ENCODE measurements at regions not wholly inside any gene's neighbourhood (a gene's known extent, or its start where the extent isn't known, plus 50 kb on each side); places are given as distances from the start of the nearest gene placed in this dataset.
"Not testable (repeated sequence)": the region's sequence is repeated elsewhere in the genome, so short reads cannot be mapped to it uniquely, and the experiment has no call there.

GRCh38 chr7:4436936-4437335 lies 245.2 kb upstream of the FOXK1 start:
- in situ Hi-C loops (cut with MboI; ENCODE audit: low sequenced_read_pairs), result no loop called here

GRCh38 chr7:4437916-4438315 lies 244.2 kb upstream of the FOXK1 start:
- in situ Hi-C loops (cut with MboI; ENCODE audit: low sequenced_read_pairs), result no loop called here

- in situ Hi-C loops (cut with MboI; ENCODE audit: low sequenced_read_pairs), result no loop called here
Measured at GRCh38 chr7:4438723-4439245, 243.3 kb upstream of the FOXK1 start.

- in situ Hi-C loops (cut with MboI; ENCODE audit: low sequenced_read_pairs), result no loop called here
Measured at GRCh38 chr7:4439444-4439843, 242.7 kb upstream of the FOXK1 start.

- in situ Hi-C loops (cut with MboI; ENCODE audit: low sequenced_read_pairs), result no loop called here
Measured at GRCh38 chr7:4444106-4444505, 238.0 kb upstream of the FOXK1 start.

GRCh38 chr7:4445777-4446176 lies 236.3 kb upstream of the FOXK1 start:
- in situ Hi-C loops (cut with MboI; ENCODE audit: low sequenced_read_pairs), result no loop called here

- in situ Hi-C loops (cut with MboI; ENCODE audit: low sequenced_read_pairs), result no loop called here
Measured at GRCh38 chr7:4449263-4449662, 232.8 kb upstream of the FOXK1 start.

- in situ Hi-C loops (cut with MboI; ENCODE audit: low sequenced_read_pairs), result no loop called here
Measured at GRCh38 chr7:4450483-4450882, 231.6 kb upstream of the FOXK1 start.

GRCh38 chr7:4460597-4460996 lies 221.5 kb upstream of the FOXK1 start:
- in situ Hi-C loops (cut with MboI; ENCODE audit: low sequenced_read_pairs), result no loop called here

- in situ Hi-C loops (cut with MboI; ENCODE audit: low sequenced_read_pairs), result no loop called here
Measured at GRCh38 chr7:4461531-4461930, 220.6 kb upstream of the FOXK1 start.

- in situ Hi-C loops (cut with MboI; ENCODE audit: low sequenced_read_pairs), result no loop called here
Measured at GRCh38 chr7:4468320-4469102, 213.6 kb upstream of the FOXK1 start.

GRCh38 chr7:4470246-4470645 lies 211.8 kb upstream of the FOXK1 start:
- in situ Hi-C loops (cut with MboI; ENCODE audit: low sequenced_read_pairs), result no loop called here

- in situ Hi-C loops (cut with MboI; ENCODE audit: low sequenced_read_pairs), result no loop called here
Measured at GRCh38 chr7:4472728-4473127, 209.4 kb upstream of the FOXK1 start.

GRCh38 chr7:4479367-4480039 lies 202.6 kb upstream of the FOXK1 start:
- in situ Hi-C loops (cut with MboI; ENCODE audit: low sequenced_read_pairs), result no loop called here

- in situ Hi-C loops (cut with MboI; ENCODE audit: low sequenced_read_pairs), result not testable (repeated sequence)
Measured at GRCh38 chr7:4480131-4480530, 202.0 kb upstream of the FOXK1 start.

GRCh38 chr7:4483851-4484250 lies 198.2 kb upstream of the FOXK1 start:
- in situ Hi-C loops (cut with MboI; ENCODE audit: low sequenced_read_pairs), result no loop called here

- in situ Hi-C loops (cut with MboI; ENCODE audit: low sequenced_read_pairs), result no loop called here
Measured at GRCh38 chr7:4484545-4484944, 197.6 kb upstream of the FOXK1 start.

GRCh38 chr7:4486907-4487306 lies 195.2 kb upstream of the FOXK1 start:
- in situ Hi-C loops (cut with MboI; ENCODE audit: low sequenced_read_pairs), result no loop called here

- in situ Hi-C loops (cut with MboI; ENCODE audit: low sequenced_read_pairs), result not testable (repeated sequence)
Measured at GRCh38 chr7:4496911-4497310, 185.2 kb upstream of the FOXK1 start.

- in situ Hi-C loops (cut with MboI; ENCODE audit: low sequenced_read_pairs), result no loop called here
Measured at GRCh38 chr7:4500812-4501211, 181.3 kb upstream of the FOXK1 start.

GRCh38 chr7:4507886-4508285 lies 174.2 kb upstream of the FOXK1 start:
- in situ Hi-C loops (cut with MboI; ENCODE audit: low sequenced_read_pairs), result not testable (repeated sequence)

- in situ Hi-C loops (cut with MboI; ENCODE audit: low sequenced_read_pairs), result no loop called here
Measured at GRCh38 chr7:4513450-4513849, 168.6 kb upstream of the FOXK1 start.

All from HL-60/S4 treated with phorbol 12-myristate 13-acetate at 8.2 ng/mL for 4 days and 3 days (cell line).